GM18907 (cell line): ENCODE measurements at regions not wholly inside any gene's neighbourhood (a gene's known extent, or its start where the extent isn't known, plus 50 kb on each side); places are given as distances from the start of the nearest gene placed in this dataset.

Experiments used
- ATAC-seq: cut with Tn5 transposase; IDR thresholded peaks from one replicate; pipeline ENCODE4 v1.9.1; 2021; ENCODE audit warnings: mild to moderate bottlenecking, moderate library complexity; ENCODE audit not compliant: unreplicated experiment

- ATAC-seq, result no peak
Measured at GRCh38 chr5:133905424-133905823, 63.0 kb downstream of the C5orf15 start.

GRCh38 chr5:133904641-133905040 lies 63.8 kb downstream of the C5orf15 start:
- no peak for ATAC-seq

GRCh38 chr5:133902511-133903118 lies 65.8 kb downstream of the C5orf15 start:
- no peak for ATAC-seq

GRCh38 chr5:133900534-133901270 lies 67.7 kb downstream of the C5orf15 start:
- ATAC-seq, result no peak

GRCh38 chr5:133899506-133899905 lies 68.9 kb downstream of the C5orf15 start:
- ATAC-seq, result no peak

- ATAC-seq, result no peak
Measured at GRCh38 chr5:133898440-133898839, 70.0 kb downstream of the C5orf15 start.

GRCh38 chr5:133897431-133897830 lies 71.0 kb downstream of the C5orf15 start:
- ATAC-seq, result no peak

GRCh38 chr5:133896873-133897272 lies 71.6 kb downstream of the C5orf15 start:
- no peak for ATAC-seq

- ATAC-seq, result no peak
Measured at GRCh38 chr5:133895979-133896845, 72.2 kb downstream of the C5orf15 start.

GRCh38 chr5:133894143-133894542 lies 74.3 kb downstream of the C5orf15 start:
- no peak for ATAC-seq

GRCh38 chr5:133892774-133893173 lies 75.7 kb downstream of the C5orf15 start:
- no peak for ATAC-seq

- ATAC-seq, result no peak
Measured at GRCh38 chr5:133892306-133892705, 76.1 kb downstream of the C5orf15 start.

- ATAC-seq, result no peak
Measured at GRCh38 chr5:133891390-133891789, 77.0 kb downstream of the C5orf15 start.

- ATAC-seq, result no peak
Measured at GRCh38 chr5:133890776-133891280, 77.6 kb downstream of the C5orf15 start.

- ATAC-seq, result no peak
Measured at GRCh38 chr5:133890314-133890713, 78.1 kb downstream of the C5orf15 start.

- no peak for ATAC-seq
Measured at GRCh38 chr5:133889271-133889905, 79.0 kb downstream of the C5orf15 start.

- no peak for ATAC-seq
Measured at GRCh38 chr5:133888625-133888991, 79.8 kb downstream of the C5orf15 start.

- no peak for ATAC-seq
Measured at GRCh38 chr5:133885566-133885965, 82.9 kb downstream of the C5orf15 start.

- ATAC-seq, result no peak
Measured at GRCh38 chr5:133884569-133885311, 83.7 kb downstream of the C5orf15 start.

- ATAC-seq, result no peak
Measured at GRCh38 chr5:133883916-133884315, 84.5 kb downstream of the C5orf15 start.
